ENCODE measurements at regions not wholly inside any gene's neighbourhood (a gene's known extent, or its start where the extent isn't known, plus 50 kb on each side); places are given as distances from the start of the nearest gene placed in this dataset.

DNA sequence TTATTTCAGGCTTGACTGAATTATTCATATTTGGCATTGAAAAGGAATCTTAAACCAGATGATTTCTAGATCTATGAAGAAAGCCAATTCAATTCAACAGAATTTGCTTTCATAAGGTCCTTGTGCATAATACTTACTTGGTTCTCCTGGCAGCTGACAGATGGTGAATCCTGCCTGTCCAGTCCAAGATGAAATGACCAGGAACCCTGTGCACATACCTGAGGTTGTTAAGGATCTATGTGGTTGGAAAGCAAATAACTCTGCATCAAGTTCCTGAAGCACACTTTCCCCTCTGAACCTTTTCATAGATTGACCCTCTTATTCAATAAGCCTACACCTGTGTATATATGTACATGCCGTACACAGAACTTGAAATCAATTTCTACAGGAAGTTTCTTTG, 562.7 kb downstream of the PPARGC1A start:
- no peak overlapping the region for H3K9ac ChIP-seq (ENCODE audit: low read length)
- H3K36me3 ChIP-seq (replicated peaks; ENCODE audit: insufficient read depth, low read length): no peaks in the 10 kb centered on the region
- H3K9me3 ChIP-seq (replicated peaks; ENCODE audit: insufficient read depth, low read length): no peaks in the 10 kb centered on the region
- no peaks in the 10 kb centered on the region for H4K20me1 ChIP-seq (ENCODE audit: insufficient read depth, low read length)
- no peak overlapping the region for H2AFZ ChIP-seq (ENCODE audit: low read length)
- TF ChIP-seq, protein P1, sequence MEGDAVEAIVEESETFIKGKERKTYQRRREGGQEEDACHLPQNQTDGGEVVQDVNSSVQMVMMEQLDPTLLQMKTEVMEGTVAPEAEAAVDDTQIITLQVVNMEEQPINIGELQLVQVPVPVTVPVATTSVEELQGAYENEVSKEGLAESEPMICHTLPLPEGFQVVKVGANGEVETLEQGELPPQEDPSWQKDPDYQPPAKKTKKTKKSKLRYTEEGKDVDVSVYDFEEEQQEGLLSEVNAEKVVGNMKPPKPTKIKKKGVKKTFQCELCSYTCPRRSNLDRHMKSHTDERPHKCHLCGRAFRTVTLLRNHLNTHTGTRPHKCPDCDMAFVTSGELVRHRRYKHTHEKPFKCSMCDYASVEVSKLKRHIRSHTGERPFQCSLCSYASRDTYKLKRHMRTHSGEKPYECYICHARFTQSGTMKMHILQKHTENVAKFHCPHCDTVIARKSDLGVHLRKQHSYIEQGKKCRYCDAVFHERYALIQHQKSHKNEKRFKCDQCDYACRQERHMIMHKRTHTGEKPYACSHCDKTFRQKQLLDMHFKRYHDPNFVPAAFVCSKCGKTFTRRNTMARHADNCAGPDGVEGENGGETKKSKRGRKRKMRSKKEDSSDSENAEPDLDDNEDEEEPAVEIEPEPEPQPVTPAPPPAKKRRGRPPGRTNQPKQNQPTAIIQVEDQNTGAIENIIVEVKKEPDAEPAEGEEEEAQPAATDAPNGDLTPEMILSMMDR (IDR thresholded peaks at IDR 0.05; ENCODE audit: low read length): no peak
- TF ChIP-seq EZH2 (optimal IDR thresholded peaks at IDR 0.05; ENCODE audit: low read depth, low read length) (no peak), EZH2phosphoT487 (IDR thresholded peaks at IDR 0.05; ENCODE audit: low read length) (no peak)
- no peak overlapping the region for H3K4me2 ChIP-seq (ENCODE audit: low read depth, low read length)
- no peaks in the 10 kb centered on the region for H3F3A ChIP-seq (ENCODE audit: insufficient read depth, low read length)
- no peaks in the 10 kb centered on the region for H3K79me2 ChIP-seq (ENCODE audit: low read length)
- no peak for DNase-seq
- H3K27me3 ChIP-seq (replicated peaks; ENCODE audit: insufficient read depth, low read length): no peaks in the 10 kb centered on the region
- H3K9me2 ChIP-seq (replicated peaks; ENCODE audit: insufficient read depth, low read length): no peaks in the 10 kb centered on the region
- H3K4me1 ChIP-seq (ENCODE audit: low read length): no peaks in the 10 kb centered on the region
- no peak overlapping the region for H3K4me3 ChIP-seq (ENCODE audit: low read length)
- H3K27ac ChIP-seq (ENCODE audit: low read length): no peak overlapping the region

DNA sequence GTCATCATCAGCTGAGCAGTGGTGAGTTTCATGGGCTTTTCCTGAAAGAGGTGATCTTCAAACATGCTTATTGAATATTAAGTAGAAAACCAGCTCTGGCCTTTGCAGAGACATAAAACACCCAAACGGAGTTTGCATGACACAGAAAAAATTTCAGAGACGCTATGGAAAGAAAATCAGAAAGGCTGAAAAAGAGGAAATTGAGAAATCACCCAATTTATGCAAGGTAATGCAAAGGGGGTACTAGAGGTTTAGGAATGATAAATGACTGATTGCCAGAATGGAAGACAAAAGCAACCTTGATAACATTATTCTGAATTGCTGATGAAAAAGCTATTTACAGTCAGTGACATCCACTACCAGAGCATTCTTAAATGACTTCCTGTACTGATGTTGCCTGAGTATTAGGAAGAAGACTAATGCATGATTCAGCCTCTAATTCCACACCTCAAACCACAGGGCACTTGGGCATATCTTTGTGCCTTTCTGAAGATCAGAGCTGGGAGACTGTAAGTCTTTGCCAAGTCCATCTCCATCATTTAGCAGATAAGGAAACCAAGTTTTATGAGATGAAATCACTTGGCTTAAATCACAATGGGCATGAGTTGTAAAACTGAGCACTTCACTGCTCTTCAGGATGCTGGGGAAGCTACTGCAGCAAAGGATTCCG, 565.7 kb downstream of the PPARGC1A start:
- no peaks in the 10 kb centered on the region for H3K79me2 ChIP-seq (ENCODE audit: low read length)
- H3K4me2 ChIP-seq (ENCODE audit: low read depth, low read length): no peak overlapping the region
- H3K4me3 ChIP-seq (ENCODE audit: low read length): no peak overlapping the region
- H3K27ac ChIP-seq (ENCODE audit: low read length): no peak overlapping the region
- TF ChIP-seq EZH2 (optimal IDR thresholded peaks at IDR 0.05; ENCODE audit: low read depth, low read length): no peak
- TF ChIP-seq, protein P1 (IDR thresholded peaks at IDR 0.05; ENCODE audit: low read length): no peak
- TF ChIP-seq EZH2phosphoT487 (IDR thresholded peaks at IDR 0.05; ENCODE audit: low read length): no peak
- H3K9me3 ChIP-seq (replicated peaks; ENCODE audit: insufficient read depth, low read length): no peaks in the 10 kb centered on the region
- H3K27me3 ChIP-seq (replicated peaks; ENCODE audit: insufficient read depth, low read length): no peaks in the 10 kb centered on the region
- no peaks in the 10 kb centered on the region for H3K4me1 ChIP-seq (ENCODE audit: low read length)
- no peak overlapping the region for H2AFZ ChIP-seq (ENCODE audit: low read length)
- H4K20me1 ChIP-seq (ENCODE audit: insufficient read depth, low read length): no peaks in the 10 kb centered on the region
- DNase-seq: no peak
- H3K36me3 ChIP-seq (replicated peaks; ENCODE audit: insufficient read depth, low read length): no peaks in the 10 kb centered on the region
- H3K9ac ChIP-seq (ENCODE audit: low read length): no peak overlapping the region
- no peaks in the 10 kb centered on the region for H3K9me2 ChIP-seq (replicated peaks; ENCODE audit: insufficient read depth, low read length)
- no peaks in the 10 kb centered on the region for H3F3A ChIP-seq (ENCODE audit: insufficient read depth, low read length)

DNA sequence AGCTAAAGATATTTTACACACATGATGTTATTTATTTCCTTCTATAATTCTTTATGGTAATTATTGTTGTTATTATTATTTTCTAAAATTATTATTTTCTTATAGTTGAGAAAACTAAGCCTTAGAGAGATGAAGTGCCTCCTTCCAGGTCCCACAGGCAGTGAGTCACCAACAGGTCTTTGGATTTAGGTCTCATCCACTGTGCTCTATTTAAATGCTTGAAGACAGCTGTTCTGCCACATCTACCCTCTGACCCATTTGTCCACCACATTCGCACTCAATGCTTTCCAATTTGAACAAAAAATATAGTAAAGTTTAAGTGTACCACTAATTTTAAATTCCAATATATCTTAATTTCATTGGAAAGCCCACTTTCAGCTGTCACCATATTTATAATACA, 566.4 kb downstream of the PPARGC1A start:
- Histone ChIP-seq H3K9me2 (replicated peaks; ENCODE audit: insufficient read depth, low read length) (no peaks in the 10 kb centered on the region), H3K79me2 (ENCODE audit: low read length) (no peaks in the 10 kb centered on the region), H3K4me2 (ENCODE audit: low read depth, low read length) (no peak overlapping the region), H3F3A (ENCODE audit: insufficient read depth, low read length) (no peaks in the 10 kb centered on the region), H3K9ac (ENCODE audit: low read length) (no peak overlapping the region), H3K27ac (ENCODE audit: low read length) (no peak overlapping the region), H3K4me3 (ENCODE audit: low read length) (no peak overlapping the region), H4K20me1 (ENCODE audit: insufficient read depth, low read length) (no peaks in the 10 kb centered on the region), H3K27me3 (replicated peaks; ENCODE audit: insufficient read depth, low read length) (no peaks in the 10 kb centered on the region), H2AFZ (ENCODE audit: low read length) (no peak overlapping the region), H3K9me3 (replicated peaks; ENCODE audit: insufficient read depth, low read length) (no peaks in the 10 kb centered on the region), H3K4me1 (ENCODE audit: low read length) (no peaks in the 10 kb centered on the region), H3K36me3 (replicated peaks; ENCODE audit: insufficient read depth, low read length) (no peaks in the 10 kb centered on the region)
- DNase-seq: no peak
- TF ChIP-seq EZH2 (optimal IDR thresholded peaks at IDR 0.05; ENCODE audit: low read depth, low read length) (no peak), EZH2phosphoT487 (IDR thresholded peaks at IDR 0.05; ENCODE audit: low read length) (no peak)
- TF ChIP-seq, protein P1 (IDR thresholded peaks at IDR 0.05; ENCODE audit: low read length): no peak
